HG02870 (cell line): ENCODE measurements at regions not wholly inside any gene's neighbourhood (a gene's known extent, or its start where the extent isn't known, plus 50 kb on each side); places are given as distances from the start of the nearest gene placed in this dataset.
A peak's percentile ranks its signal among the peaks of the same experiment; 100 is the strongest.

Experiments used
- ATAC-seq: cut with Tn5 transposase; IDR thresholded peaks from one replicate; pipeline ENCODE4 v1.9.1; 2021; ENCODE audit warnings: mild to moderate bottlenecking, moderate library complexity; ENCODE audit not compliant: unreplicated experiment

DNA sequence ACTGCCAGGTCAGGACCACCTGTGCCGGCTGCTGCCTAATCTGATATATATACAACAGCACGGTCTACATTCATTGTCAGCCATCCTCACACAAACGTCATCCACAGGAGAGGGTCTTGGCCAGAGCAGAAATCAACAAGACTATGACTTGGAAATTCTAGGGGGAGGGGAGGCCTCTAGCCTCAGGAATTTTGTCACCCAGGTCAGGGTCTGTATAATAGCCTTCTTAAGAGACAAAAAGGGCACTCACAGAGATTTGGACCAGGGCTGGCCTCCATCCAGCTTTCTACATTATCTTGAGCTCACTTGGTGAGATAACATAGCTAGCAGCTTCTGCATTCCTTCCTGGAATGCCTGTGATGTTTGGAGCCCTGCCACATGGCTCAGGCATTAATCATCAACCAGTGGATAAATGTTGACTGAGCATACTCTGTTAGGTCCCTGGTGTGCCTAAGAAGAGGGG lies 50.4 kb upstream of the CTIF start:
- no peak for ATAC-seq

GRCh38 chr18:48486754-48487153 lies 52.1 kb upstream of the CTIF start:
- ATAC-seq = no peak

GRCh38 chr18:48485828-48486405 lies 52.9 kb upstream of the CTIF start:
- no peak for ATAC-seq

- no peak for ATAC-seq
These were observed 57.7 kb upstream of the CTIF start for GRCh38 chr18:48481092-48481491.

GRCh38 chr18:48479531-48479930 lies 59.3 kb upstream of the CTIF start:
- ATAC-seq = no peak

GRCh38 chr18:48477348-48477747 lies 61.5 kb upstream of the CTIF start:
- ATAC-seq = no peak

DNA sequence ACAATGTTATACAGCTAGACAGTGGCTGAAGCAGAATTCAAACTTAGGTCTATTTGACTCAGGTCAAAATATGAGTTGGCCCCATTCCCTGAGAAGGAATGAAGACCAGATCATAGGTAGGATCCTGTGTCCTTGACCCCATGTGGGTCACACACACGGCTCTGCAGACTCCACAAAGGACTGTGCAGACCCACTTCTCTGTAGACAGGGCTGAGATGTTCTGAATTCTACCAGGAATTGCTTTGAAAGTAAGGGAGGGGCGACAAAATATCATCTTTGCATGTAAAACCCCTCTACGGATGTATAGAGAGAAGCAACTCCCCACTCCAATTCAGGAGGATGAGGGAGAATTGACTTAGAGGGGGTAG lies 62.3 kb upstream of the CTIF start:
- ATAC-seq = no peak

- ATAC-seq = peak; percentile 75
These were observed 62.9 kb upstream of the CTIF start for GRCh38 chr18:48475635-48476549.

GRCh38 chr18:48473816-48474215 lies 64.6 kb upstream of the ZBTB7C start:
- no peak for ATAC-seq

DNA sequence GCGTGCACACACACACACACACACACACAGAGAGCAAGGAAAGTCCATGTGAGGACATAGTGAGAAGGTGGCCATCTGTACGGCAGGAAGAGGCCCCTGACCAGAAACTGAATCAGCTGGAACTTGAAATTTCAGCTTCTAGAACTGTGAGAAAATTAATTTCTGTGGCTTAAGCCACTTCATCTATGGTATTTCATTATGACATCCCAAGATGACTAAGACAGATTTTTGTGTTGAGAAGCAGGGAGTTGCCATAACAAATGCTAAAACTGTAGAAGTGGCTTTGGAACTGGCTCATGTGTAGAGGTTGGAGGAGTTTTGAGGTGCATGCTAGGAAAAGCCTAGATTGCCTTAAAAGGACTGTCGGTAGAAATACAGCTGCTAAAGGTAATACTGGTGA lies 63.4 kb upstream of the ZBTB7C start:
- ATAC-seq = no peak

DNA sequence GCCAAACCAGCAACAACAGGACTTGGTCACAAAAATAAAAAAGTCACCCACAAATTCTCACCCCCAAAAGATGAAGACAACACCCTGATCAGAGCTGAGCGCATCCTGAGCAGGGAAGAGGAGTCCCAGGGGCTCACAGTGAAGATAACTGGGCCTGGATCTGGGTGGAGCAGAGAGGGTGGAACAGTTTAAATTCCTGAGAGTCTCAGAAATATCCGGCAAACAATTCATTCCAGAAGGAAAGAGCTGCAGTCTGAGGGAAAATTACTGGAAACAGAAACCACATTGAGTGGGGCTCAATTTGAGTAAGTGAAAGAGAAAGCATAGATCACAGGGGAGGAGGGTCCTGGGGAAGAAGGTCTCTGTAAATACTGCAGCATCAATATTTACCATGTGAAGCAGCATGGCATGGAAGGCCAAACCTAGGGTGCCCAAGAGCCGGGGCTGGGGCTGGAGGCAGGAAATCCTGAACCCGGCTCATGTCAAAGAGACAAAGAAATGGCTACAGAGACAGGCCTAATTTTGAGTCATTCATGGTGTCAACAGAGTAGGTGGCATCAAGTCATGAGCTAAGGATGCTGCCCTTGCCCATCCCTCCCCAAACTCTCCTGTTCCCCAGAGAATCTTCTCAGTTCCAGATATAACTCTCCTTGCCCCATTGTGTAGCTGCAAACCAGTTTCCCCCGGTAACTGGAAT lies 61.4 kb upstream of the ZBTB7C start:
- ATAC-seq = no peak

- no peak for ATAC-seq
These were observed 59.0 kb upstream of the ZBTB7C start for GRCh38 chr18:48468151-48468550.

DNA sequence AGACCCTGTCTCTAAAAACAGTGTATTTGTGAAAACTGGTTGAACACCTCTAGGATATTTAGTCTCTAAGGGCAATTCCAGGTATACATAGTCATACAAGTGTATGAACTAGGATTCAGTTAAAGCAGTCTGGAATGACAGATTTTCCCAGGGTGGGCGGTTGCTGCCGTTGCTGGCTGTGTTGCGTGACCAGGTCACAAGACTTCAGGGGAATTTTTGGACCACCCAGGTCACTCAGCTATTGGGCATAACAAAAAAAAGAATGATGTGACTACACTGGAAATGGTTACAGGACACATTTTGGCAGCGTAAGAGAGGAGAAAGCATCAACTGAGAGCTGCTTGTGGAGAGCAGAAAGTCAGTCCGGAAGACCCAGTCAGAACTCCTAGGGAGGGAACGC lies 58.0 kb upstream of the ZBTB7C start:
- no peak for ATAC-seq

DNA sequence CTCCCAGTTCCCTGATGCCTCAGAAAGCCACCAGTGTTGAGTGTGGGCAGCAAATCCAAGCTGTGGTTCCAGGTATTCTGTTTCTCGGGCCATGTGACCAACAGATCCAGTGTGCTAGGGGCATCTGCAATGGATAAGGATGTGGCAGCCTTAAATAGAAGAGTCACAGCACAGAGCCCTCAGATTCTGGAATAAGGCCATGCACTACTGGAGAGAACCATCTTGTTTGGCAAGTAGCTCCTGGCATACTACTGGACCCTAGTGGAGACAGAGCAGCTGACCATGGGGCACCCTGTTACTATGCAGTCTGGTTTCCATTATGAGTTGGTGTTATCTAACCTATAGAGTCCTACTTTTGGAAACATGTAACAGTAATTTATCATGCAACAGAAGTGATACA lies 53.3 kb upstream of the ZBTB7C start:
- no peak for ATAC-seq

DNA sequence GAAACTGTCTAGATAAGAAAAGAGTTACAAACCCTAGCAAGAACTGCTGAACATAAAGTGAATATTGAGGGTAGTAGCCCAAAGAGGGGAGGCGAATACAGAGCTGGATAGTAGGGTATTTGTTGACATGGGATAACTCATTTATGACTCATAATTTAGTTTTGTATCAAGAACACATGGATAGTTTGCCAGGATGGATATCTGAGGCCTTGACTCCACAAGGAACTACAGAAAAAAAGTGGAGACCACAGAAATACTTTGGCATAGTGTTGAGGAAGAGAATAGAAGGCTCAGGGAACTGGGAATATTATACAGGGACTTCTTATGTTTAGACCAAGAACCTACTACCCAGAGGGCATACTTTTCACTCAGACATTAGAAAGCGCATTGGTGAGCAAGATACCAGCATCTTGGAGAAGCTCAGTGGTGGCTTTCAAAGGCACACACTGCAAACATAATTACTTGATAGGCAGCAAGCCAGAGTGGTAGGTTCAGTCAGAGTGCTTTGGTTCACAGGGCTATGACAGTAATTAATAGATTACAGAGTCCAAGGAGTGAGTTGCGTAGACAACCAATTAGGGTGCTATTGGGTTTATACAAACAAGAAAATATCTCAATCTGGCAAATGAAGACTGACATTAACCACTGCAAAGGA lies 51.9 kb upstream of the ZBTB7C start:
- no peak for ATAC-seq

DNA sequence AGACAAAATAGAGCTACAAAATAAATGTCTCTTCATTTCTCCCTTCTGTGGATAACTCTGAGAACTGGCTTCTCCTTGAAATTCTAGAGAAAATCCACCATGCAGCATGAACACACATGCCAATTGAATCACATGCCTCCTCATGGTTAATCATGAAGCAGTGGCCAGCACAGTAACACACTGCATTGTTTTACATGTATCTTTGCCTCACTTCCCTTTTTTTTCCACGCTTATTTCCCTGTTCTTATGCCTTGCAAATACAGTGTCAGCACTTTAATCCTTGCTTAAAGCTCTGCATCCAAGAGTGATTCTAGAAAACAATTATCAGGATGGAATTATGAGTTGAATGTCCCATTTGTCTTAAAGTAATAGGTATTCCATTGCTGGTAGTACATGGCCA lies 50.3 kb upstream of the ZBTB7C start:
- no peak for ATAC-seq

- no peak for ATAC-seq
These were observed 49.8 kb upstream of the ZBTB7C start for GRCh38 chr18:48459016-48459415.
